SK-N-MC (cell line): ENCODE measurements at regions not wholly inside any gene's neighbourhood (a gene's known extent, or its start where the extent isn't known, plus 50 kb on each side); places are given as distances from the start of the nearest gene placed in this dataset.

ENCODE experiments used
- DNase-seq: peaks from one replicate; pipeline ENCODE4 v3.0.0-alpha.2; 2011; ENCODE audit warnings: low read depth, low spot score
- H3K27ac ChIP-seq: fragments of 200-600 bp; sonication (generic); 2 replicates; pipeline ENCODE4 v1.5.1; 2016; ENCODE audit warnings: mixed run types
- H3K36me3 ChIP-seq: fragments of 200-600 bp; sonication (generic); 2 replicates; pipeline ENCODE4 v1.6.1; 2017; ENCODE audit warnings: antibody characterized with exemption, low read length, mixed read lengths; ENCODE audit not compliant: insufficient read depth
- H3K4me3 ChIP-seq: fragments of 200-600 bp; sonication (generic); 2 replicates; pipeline ENCODE4 v1.5.1; 2016
- H3K9ac ChIP-seq: fragments of 200-600 bp; sonication (generic); 2 replicates; pipeline ENCODE4 v1.8.0; 2017; ENCODE audit warnings: mixed run types, mixed read lengths; ENCODE audit not compliant: insufficient read length
- H3K9me3 ChIP-seq: fragments of 200-600 bp; sonication (generic); 2 replicates; pipeline ENCODE4 v1.6.1; 2017; ENCODE audit warnings: low read depth, mild to moderate bottlenecking, antibody characterized with exemption, low read length, moderate library complexity, mixed read lengths
- EZH2 ChIP-seq: fragments of 200-600 bp; sonication (generic); IDR thresholded peaks from one replicate; pipeline ENCODE4 v1.6.1; 2017; ENCODE audit warnings: antibody characterized with exemption
- FOXP2 ChIP-seq: optimal IDR thresholded peaks from 2 replicates; pipeline ENCODE3; 2011; ENCODE audit warnings: mild to moderate bottlenecking, moderate library complexity; ENCODE audit not compliant: insufficient read depth; ENCODE audit errors: extremely low read length, control extremely low read depth
- POLR2AphosphoS5 ChIP-seq: IDR thresholded peaks from 2 replicates; pipeline ENCODE4 v1.6.1; 2012; ENCODE audit warnings: mild to moderate bottlenecking, low read depth, low read length, borderline replicate concordance

DNA sequence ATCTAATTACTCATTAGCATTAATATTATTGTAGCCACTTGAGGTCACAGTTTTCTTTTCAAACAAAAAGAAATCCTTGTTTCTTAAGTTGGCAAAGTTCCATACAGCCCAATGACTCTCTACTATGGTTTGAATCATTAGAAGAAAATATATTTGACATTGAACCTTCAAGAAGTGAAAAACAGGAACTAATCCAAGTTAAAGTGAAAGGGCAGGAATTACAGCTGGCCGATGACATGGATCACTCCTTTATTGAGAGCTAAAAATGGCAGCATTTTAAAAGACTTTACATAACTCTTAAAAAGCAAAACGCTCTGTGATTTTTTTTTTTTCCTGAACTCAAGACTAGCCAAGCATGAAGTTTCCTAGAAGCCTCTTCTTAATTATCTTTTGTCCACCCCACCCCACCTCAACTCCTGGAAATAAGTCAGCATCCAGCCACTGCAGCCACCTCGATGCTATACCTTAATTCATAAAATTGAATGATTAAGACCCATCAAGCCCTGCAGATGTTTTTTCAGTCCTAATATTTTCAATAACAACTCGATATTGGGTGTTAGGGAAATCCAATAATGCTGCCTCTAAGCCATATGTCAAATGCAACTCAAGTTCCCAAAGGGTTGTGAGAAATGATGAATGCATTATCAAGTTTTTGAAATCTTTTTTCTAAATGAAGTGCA is 323.1 kb downstream of the HHIPL2 start:
- no peak for DNase-seq
- no peaks in the 10 kb centered on the region for H3K9me3 ChIP-seq
- H3K36me3 ChIP-seq = no peaks in the 10 kb centered on the region
- H3K4me3 ChIP-seq = no peak overlapping the region
- TF ChIP-seq EZH2 = no peak
- TF ChIP-seq POLR2AphosphoS5 = no peak
- TF ChIP-seq FOXP2 = no peak
- H3K27ac ChIP-seq = no peak overlapping the region
- H3K9ac ChIP-seq = no peak overlapping the region

DNA sequence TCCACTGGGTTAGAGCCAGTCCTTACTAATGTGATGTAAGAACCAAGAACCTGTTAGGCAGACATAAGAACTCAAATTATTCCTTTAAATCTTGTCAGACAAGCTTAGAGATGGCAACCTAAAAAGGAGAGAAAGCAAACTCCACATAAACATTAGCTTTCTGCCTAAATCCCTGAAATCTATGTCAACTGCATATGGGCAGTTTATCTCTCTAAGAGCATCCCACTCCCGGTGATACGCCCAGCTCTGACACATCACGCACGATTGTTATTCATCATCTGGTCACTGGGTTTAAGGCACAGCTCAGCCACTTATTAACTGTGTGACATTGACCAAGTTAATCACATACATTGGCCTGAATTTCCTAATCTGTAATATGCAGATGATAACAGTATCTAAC is 323.7 kb downstream of the HHIPL2 start:
- Histone ChIP-seq H3K4me3 (no peak overlapping the region), H3K9ac (no peak overlapping the region), H3K27ac (no peak overlapping the region), H3K9me3 (no peaks in the 10 kb centered on the region), H3K36me3 (no peaks in the 10 kb centered on the region)
- TF ChIP-seq EZH2 = no peak
- TF ChIP-seq POLR2AphosphoS5 = no peak
- TF ChIP-seq FOXP2 = no peak
- no peak for DNase-seq

DNA sequence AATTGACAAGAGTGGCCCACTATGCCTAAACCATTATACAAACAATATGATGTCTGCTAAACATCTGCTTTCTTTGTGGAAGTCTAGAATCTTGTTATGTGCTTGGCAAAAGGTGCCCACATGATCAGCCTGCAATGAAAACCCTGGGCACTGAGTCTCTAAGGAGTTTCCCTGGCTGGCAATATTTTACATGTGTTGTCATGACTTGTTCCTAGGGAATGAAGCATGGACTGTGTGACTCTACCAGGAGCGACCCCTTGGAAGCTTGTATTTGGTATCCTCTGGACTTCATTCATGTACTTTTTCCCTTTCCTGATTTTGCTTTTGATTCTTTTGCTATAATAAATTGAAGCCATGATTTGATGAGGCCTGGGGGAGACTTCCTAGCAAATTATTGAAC is 324.9 kb downstream of the HHIPL2 start:
- TF ChIP-seq FOXP2 (no peak), POLR2AphosphoS5 (no peak), EZH2 (no peak)
- no peak overlapping the region for H3K27ac ChIP-seq
- no peaks in the 10 kb centered on the region for H3K36me3 ChIP-seq
- H3K9me3 ChIP-seq = no peaks in the 10 kb centered on the region
- no peak overlapping the region for H3K9ac ChIP-seq
- no peak for DNase-seq
- H3K4me3 ChIP-seq = no peak overlapping the region

DNA sequence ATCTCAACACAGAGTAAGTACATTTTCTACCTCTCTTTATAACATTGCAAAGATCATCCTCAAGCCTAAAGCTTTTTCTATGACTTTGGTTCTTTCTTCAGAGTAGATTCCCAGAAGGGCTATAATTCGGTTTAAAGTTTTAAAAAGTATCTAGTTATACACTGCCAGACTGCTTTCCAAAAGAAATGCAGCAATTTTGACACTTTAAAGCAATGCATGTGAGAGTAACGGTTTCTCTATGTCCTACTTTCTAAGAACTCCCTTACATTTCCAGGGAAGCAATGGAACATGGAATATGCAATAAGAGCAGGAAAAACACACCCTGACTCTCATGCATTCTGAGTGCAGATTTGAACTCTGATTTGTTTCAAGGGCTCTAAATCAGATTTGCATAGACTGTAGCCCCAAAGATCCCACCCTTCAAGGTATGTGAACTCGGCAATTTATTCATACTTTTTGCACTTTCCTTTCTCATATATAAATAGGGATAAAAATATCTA is 331.6 kb downstream of the HHIPL2 start:
- no peak overlapping the region for H3K4me3 ChIP-seq
- no peaks in the 10 kb centered on the region for H3K36me3 ChIP-seq
- H3K9me3 ChIP-seq = no peaks in the 10 kb centered on the region
- no peak overlapping the region for H3K9ac ChIP-seq
- H3K27ac ChIP-seq = no peak overlapping the region
- DNase-seq = no peak
- no peak for TF ChIP-seq FOXP2
- TF ChIP-seq POLR2AphosphoS5 = no peak
- no peak for TF ChIP-seq EZH2

DNA sequence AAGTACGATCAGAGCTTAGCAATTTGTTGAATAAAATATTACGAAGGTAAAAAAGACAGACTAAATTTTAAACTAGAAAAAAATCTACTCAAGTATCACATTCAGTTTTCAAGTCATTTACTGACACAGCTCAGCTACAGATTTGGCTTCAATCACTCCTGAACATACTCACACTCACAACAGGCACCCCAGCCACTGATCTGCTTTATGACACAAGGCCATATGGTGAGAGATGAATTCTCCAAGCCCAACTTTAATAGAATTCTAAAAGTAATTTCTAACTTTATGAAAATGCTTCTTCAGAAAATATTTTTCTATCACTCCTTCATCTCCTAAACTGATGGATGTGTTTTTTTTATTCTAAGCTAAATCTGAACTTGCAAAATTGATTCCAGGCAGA is 337.1 kb downstream of the HHIPL2 start:
- H3K36me3 ChIP-seq = no peaks in the 10 kb centered on the region
- H3K4me3 ChIP-seq = no peak overlapping the region
- TF ChIP-seq FOXP2 (no peak), POLR2AphosphoS5 (no peak), EZH2 (no peak)

DNA sequence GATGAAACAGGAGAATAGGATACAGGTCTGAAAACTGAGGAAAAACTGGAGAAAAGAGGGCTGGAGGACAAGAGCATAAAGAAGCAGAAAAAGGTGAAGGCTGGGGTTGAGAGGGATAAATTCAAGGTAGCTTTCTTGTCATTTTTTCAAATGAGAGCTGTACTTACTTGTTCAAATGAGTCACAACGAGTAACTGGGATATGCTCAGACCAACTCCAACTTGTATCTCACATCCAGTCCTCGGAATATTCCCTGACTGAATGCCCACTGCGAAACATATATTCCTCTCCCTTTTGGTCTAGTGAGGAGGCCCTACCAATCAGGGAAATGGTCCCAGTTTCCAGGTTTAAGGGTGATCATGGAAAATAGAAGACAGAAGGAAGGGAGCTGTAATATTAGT is 343.4 kb downstream of the HHIPL2 start:
- Histone ChIP-seq H3K4me3 (no peak overlapping the region), H3K36me3 (no peaks in the 10 kb centered on the region), H3K9me3 (no peaks in the 10 kb centered on the region), H3K27ac (no peak overlapping the region), H3K9ac (no peak overlapping the region)
- no peak for DNase-seq
- TF ChIP-seq POLR2AphosphoS5 (no peak), EZH2 (no peak), FOXP2 (no peak)

More for the DNA sequence above, 337.1 kb downstream of the HHIPL2 start:
- Histone ChIP-seq H3K9ac (no peak overlapping the region), H3K27ac (no peak overlapping the region), H3K9me3 (no peaks in the 10 kb centered on the region)
- no peak for DNase-seq

DNA sequence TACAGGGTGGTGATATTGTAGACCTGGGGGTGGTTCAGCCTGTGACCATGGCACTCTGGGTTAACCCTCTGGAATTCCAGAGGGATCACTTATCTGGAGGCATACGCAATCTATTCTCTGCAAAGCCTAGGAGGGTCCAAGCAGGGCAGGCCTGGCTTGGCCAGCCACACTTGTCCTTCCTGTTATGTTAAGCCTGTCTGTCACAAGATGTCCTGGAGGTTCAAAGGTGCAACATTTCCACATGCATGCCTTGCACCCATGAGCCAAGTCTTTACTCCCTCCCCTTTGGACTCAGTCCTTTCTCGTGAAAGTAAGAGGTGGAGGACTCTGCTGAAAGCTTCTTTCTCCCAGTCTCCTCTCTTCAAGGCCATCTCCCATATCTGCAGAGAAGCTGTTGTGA is 345.1 kb downstream of the HHIPL2 start:
- H3K27ac ChIP-seq = no peak overlapping the region
- no peak for TF ChIP-seq EZH2
- TF ChIP-seq FOXP2 = no peak
- TF ChIP-seq POLR2AphosphoS5 = no peak

DNA sequence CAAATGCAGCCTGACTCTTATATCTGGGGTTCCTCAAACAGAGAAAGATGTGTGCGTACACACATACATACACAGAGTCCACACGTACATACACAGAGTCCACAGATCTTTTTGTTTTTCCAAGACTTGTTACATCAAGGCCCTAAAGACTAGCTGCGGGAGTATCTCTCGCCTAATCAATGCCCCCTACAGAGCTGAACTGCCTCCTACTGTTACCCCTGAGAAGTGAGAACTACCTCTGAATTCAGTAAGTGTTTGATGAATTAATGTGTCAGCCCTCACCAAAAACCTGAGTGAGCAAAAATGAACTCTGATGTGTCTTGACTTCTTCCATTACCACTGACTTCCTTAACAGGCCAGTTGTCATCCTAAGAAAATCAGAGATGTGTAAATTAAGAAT is 351.2 kb downstream of the HHIPL2 start:
- no peak overlapping the region for H3K4me3 ChIP-seq
- DNase-seq = no peak
- no peak overlapping the region for H3K9ac ChIP-seq
- H3K27ac ChIP-seq = no peak overlapping the region
- H3K36me3 ChIP-seq = no peaks in the 10 kb centered on the region
- TF ChIP-seq EZH2 = no peak
- TF ChIP-seq POLR2AphosphoS5 = no peak
- TF ChIP-seq FOXP2 = no peak
- H3K9me3 ChIP-seq = no peaks in the 10 kb centered on the region

More for the DNA sequence above, 345.1 kb downstream of the HHIPL2 start:
- H3K9me3 ChIP-seq = no peaks in the 10 kb centered on the region
- no peak for DNase-seq
- H3K9ac ChIP-seq = no peak overlapping the region
- H3K36me3 ChIP-seq = no peaks in the 10 kb centered on the region
- no peak overlapping the region for H3K4me3 ChIP-seq

DNA sequence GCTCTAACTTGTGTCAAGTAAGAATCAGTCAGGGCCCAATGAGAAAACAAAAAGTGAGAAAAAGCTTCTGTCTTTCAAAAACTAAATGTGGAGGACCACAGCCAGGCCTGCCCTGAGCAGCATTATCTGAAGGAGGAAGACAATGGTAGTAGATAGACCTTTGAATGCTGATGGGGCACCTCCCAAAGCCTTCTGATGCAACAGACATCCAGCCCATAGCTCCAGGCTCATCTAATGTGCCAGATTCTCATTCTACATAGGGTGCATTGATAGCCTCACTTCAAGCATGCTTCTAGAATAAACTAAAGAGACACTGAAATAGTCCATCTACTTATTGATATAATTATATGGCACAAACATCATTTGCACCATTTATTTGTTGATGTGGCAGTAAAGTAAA is 351.6 kb downstream of the HHIPL2 start:
- Histone ChIP-seq H3K9ac (no peak overlapping the region), H3K36me3 (no peaks in the 10 kb centered on the region), H3K27ac (no peak overlapping the region), H3K4me3 (no peak overlapping the region), H3K9me3 (no peaks in the 10 kb centered on the region)
- no peak for DNase-seq
- no peak for TF ChIP-seq EZH2
- TF ChIP-seq FOXP2 = no peak
- no peak for TF ChIP-seq POLR2AphosphoS5
